ENCODE measurements at regions not wholly inside any gene's neighbourhood (a gene's known extent, or its start where the extent isn't known, plus 50 kb on each side); places are given as distances from the start of the nearest gene placed in this dataset.
"Not testable (repeated sequence)": the region's sequence is repeated elsewhere in the genome, so short reads cannot be mapped to it uniquely, and the experiment has no call there.

- DNase-seq (ENCODE audit: low spot score), result no peak
Observed at GRCh38 chr1:189644970-189645369, 832.7 kb downstream of the BRINP3 start.

- no peak for DNase-seq (ENCODE audit: low spot score)
Observed at GRCh38 chr1:189646066-189646465, 831.6 kb downstream of the BRINP3 start.

GRCh38 chr1:189654906-189655305 lies 822.8 kb downstream of the BRINP3 start:
- DNase-seq (ENCODE audit: low spot score), result no peak

GRCh38 chr1:189656628-189657530 lies 820.8 kb downstream of the BRINP3 start:
- no peak for DNase-seq (ENCODE audit: low spot score)

- DNase-seq (ENCODE audit: low spot score), result no peak
Observed at GRCh38 chr1:189657715-189658114, 819.9 kb downstream of the BRINP3 start.

GRCh38 chr1:189658381-189658780 lies 819.3 kb downstream of the BRINP3 start:
- DNase-seq (ENCODE audit: low spot score), result peak; percentile 47

- DNase-seq (ENCODE audit: low spot score), result no peak
Observed at GRCh38 chr1:189659731-189660130, 817.9 kb downstream of the BRINP3 start.

GRCh38 chr1:189662190-189662589 lies 815.5 kb downstream of the BRINP3 start:
- no peak for DNase-seq (ENCODE audit: low spot score)

GRCh38 chr1:189669846-189670245 lies 807.8 kb downstream of the BRINP3 start:
- no peak for DNase-seq (ENCODE audit: low spot score)

GRCh38 chr1:189673217-189673616 lies 804.4 kb downstream of the BRINP3 start:
- peak; percentile 7 for DNase-seq (ENCODE audit: low spot score)

- no peak for DNase-seq (ENCODE audit: low spot score)
Observed at GRCh38 chr1:189675712-189676244, 801.9 kb downstream of the BRINP3 start.

- no peak for DNase-seq (ENCODE audit: low spot score)
Observed at GRCh38 chr1:189678779-189679178, 798.9 kb downstream of the BRINP3 start.

GRCh38 chr1:189681252-189681919 lies 796.3 kb downstream of the BRINP3 start:
- no peak for DNase-seq (ENCODE audit: low spot score)

- DNase-seq (ENCODE audit: low spot score), result no peak
Observed at GRCh38 chr1:189682591-189682990, 795.1 kb downstream of the BRINP3 start.

GRCh38 chr1:189686288-189686687 lies 791.4 kb downstream of the BRINP3 start:
- no peak for DNase-seq (ENCODE audit: low spot score)

GRCh38 chr1:189693140-189693539 lies 784.5 kb downstream of the BRINP3 start:
- DNase-seq (ENCODE audit: low spot score), result no peak

GRCh38 chr1:189696297-189696696 lies 781.4 kb downstream of the BRINP3 start:
- DNase-seq (ENCODE audit: low spot score), result no peak

GRCh38 chr1:189697113-189697512 lies 780.6 kb downstream of the BRINP3 start:
- DNase-seq (ENCODE audit: low spot score), result no peak

GRCh38 chr1:189701606-189702005 lies 776.1 kb downstream of the BRINP3 start:
- DNase-seq (ENCODE audit: low spot score), result no peak

GRCh38 chr1:189706594-189706993 lies 771.1 kb downstream of the BRINP3 start:
- no peak for DNase-seq (ENCODE audit: low spot score)

- no peak for DNase-seq (ENCODE audit: low spot score)
Observed at GRCh38 chr1:189708674-189709073, 769.0 kb downstream of the BRINP3 start.

GRCh38 chr1:189718147-189718795 lies 759.4 kb downstream of the BRINP3 start:
- not testable (repeated sequence) for DNase-seq (ENCODE audit: low spot score)

GRCh38 chr1:189726806-189727205 lies 750.9 kb downstream of the BRINP3 start:
- no peak for DNase-seq (ENCODE audit: low spot score)
